ENCODE measurements at regions not wholly inside any gene's neighbourhood (a gene's known extent, or its start where the extent isn't known, plus 50 kb on each side); places are given as distances from the start of the nearest gene placed in this dataset.

GRCh38 chr1:198902655-198903054 lies 263.8 kb downstream of the PTPRC start:
- intact Hi-C loops (cut with micrococcal nuclease), result no loop called here

- intact Hi-C loops (cut with micrococcal nuclease), result no loop called here
Measured at GRCh38 chr1:198903203-198903602, 264.4 kb downstream of the PTPRC start.

- intact Hi-C loops (cut with micrococcal nuclease), result no loop called here
Measured at GRCh38 chr1:198903621-198904020, 264.8 kb downstream of the PTPRC start.

- intact Hi-C loops (cut with micrococcal nuclease), result no loop called here
Measured at GRCh38 chr1:198904321-198904720, 265.5 kb downstream of the PTPRC start.

GRCh38 chr1:198906739-198907422 lies 268.0 kb downstream of the PTPRC start:
- intact Hi-C loops (cut with micrococcal nuclease), result loop anchor here (1.0 to 2.0 kb wide), 5 partner anchors 12 to 336 kb away; no protein-coding TSS in a partner anchor

GRCh38 chr1:198907423-198907746 lies 268.5 kb downstream of the PTPRC start:
- intact Hi-C loops (cut with micrococcal nuclease), result loop anchor here (1.0 to 2.0 kb wide), 5 partner anchors 12 to 335 kb away; no protein-coding TSS in a partner anchor

- intact Hi-C loops (cut with micrococcal nuclease), result no loop called here
Measured at GRCh38 chr1:198908995-198909394, 270.2 kb downstream of the PTPRC start.

GRCh38 chr1:198909973-198910372 lies 271.1 kb downstream of the PTPRC start:
- intact Hi-C loops (cut with micrococcal nuclease), result no loop called here

GRCh38 chr1:198910816-198911215 lies 272.0 kb downstream of the PTPRC start:
- intact Hi-C loops (cut with micrococcal nuclease), result no loop called here

GRCh38 chr1:198912046-198912445 lies 273.2 kb downstream of the PTPRC start:
- intact Hi-C loops (cut with micrococcal nuclease), result no loop called here

GRCh38 chr1:198913667-198914066 lies 274.8 kb downstream of the PTPRC start:
- intact Hi-C loops (cut with micrococcal nuclease), result no loop called here

- intact Hi-C loops (cut with micrococcal nuclease), result no loop called here
Measured at GRCh38 chr1:198915327-198916231, 276.7 kb downstream of the PTPRC start.

GRCh38 chr1:198917226-198917625 lies 278.4 kb downstream of the PTPRC start:
- intact Hi-C loops (cut with micrococcal nuclease), result no loop called here

GRCh38 chr1:198918920-198919319 lies 280.1 kb downstream of the PTPRC start:
- intact Hi-C loops (cut with micrococcal nuclease), result loop anchor here (1.0 kb wide), 2 partner anchors 12 to 170 kb away; no protein-coding TSS in a partner anchor

GRCh38 chr1:198919667-198920398 lies 281.0 kb downstream of the PTPRC start:
- intact Hi-C loops (cut with micrococcal nuclease), result loop anchor here (1.0 to 5.0 kb wide), 4 partner anchors 13 to 192 kb away; no protein-coding TSS in a partner anchor

- intact Hi-C loops (cut with micrococcal nuclease), result loop anchor here (1.0 to 5.0 kb wide), 3 partner anchors 7 to 250 kb away; no protein-coding TSS in a partner anchor
Measured at GRCh38 chr1:198922638-198923430, 284.0 kb downstream of the PTPRC start.

- intact Hi-C loops (cut with micrococcal nuclease), result loop anchor here (5.0 kb wide), 1 partner anchor 188 kb away; no protein-coding TSS in a partner anchor
Measured at GRCh38 chr1:198923993-198924392, 285.2 kb downstream of the PTPRC start.

GRCh38 chr1:198925567-198925966 lies 286.7 kb downstream of the PTPRC start:
- intact Hi-C loops (cut with micrococcal nuclease), result no loop called here

GRCh38 chr1:198927129-198927528 lies 288.3 kb downstream of the PTPRC start:
- intact Hi-C loops (cut with micrococcal nuclease), result no loop called here

GRCh38 chr1:198929111-198929604 lies 290.3 kb downstream of the PTPRC start:
- intact Hi-C loops (cut with micrococcal nuclease), result loop anchor here (1.0 kb wide), 1 partner anchor 22 kb away; no protein-coding TSS in a partner anchor

Measured in T-helper 1 cell treated with Interleukin-12 subunit alpha and Interleukin-12 subunit beta and Interleukin-4 antibody, amounts not matched to agents 30 ng/mL and 1 ng/mL, for 36 hours (primary cell).